ENCODE measurements at regions not wholly inside any gene's neighbourhood (a gene's known extent, or its start where the extent isn't known, plus 50 kb on each side); places are given as distances from the start of the nearest gene placed in this dataset.
A peak's percentile ranks its signal among the peaks of the same experiment; 100 is the strongest.

DNA sequence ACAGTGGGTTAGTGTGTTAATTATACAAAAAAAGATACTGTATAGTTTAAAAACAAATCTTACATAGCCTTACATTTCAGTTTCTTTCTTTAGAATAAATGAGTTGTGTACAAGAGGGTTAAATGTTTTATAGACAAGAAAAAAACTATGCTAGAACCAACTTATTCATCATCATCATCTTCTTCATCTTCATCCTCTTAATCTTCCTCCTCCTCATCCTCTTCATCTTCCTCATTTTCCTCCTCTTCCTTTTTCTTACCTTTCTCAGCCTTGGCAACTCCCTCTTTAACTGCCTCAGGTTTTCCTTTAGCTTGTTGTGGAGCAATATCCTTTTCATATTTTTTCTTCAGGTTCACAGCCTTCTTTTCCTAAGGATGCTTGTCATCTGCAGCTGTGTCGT is 53.7 kb downstream of the RPS12 start:
- no peak for DNase-seq (ENCODE audit: low spot score)

DNA sequence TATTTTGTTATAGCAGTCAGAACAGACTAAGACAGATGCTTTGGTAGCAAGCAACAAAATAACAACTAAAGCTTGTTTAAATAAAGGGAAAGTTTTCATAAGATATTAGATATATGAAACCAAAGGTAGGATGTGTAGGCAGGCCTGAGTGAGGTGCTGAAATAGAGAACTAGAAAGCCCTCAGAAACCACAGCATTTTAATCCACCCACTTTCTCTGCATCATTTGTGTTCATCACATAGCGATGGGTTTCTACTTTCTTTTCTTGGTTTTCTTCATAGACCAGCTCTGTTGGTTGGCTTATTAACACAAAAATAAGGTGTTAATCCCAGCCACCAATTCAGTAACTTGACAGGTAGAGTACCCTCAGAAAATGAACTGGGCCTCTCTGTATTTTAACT is 58.6 kb downstream of the RPS12 start:
- no peak for DNase-seq (ENCODE audit: low spot score)

DNA sequence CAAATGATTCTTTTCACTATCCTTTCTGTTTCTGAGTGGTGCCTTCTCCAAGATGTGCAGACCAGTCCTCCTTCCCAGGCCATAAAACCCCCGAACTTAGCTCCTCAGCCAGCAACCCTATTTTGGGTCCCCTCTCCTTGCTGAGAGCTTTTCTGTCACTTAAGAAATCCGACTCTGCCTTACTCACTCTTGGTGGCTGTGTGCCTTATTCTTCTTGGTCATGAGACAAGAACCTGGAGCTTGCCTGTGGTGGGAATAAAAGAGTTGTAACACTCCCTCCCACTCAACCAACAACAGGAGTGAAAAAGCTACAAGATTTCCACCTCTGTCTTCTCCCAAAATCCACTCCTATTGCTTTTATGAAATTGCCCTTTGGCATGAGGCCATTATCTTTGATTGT is 62.6 kb downstream of the RPS12 start:
- no peak for DNase-seq (ENCODE audit: low spot score)

DNA sequence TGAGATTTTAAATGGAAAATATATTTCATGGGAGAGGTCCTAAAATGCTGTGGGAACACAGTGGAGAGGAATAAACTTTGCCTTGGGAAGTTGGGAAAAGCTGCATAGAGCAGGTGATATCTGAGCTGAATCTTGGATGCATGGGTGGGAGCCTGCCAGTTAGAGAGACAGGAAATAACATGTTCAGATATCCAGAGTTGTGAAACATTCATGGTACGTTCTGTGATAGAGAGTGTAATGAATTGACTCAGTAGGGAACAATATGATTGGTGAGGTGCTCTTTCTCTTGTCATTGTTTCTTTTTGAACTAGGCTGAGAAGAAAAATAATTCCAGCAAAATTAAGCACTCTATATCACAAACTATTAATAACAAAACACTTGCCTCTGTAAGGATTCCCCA is 72.8 kb downstream of the RPS12 start:
- no peak for DNase-seq (ENCODE audit: low spot score)

DNA sequence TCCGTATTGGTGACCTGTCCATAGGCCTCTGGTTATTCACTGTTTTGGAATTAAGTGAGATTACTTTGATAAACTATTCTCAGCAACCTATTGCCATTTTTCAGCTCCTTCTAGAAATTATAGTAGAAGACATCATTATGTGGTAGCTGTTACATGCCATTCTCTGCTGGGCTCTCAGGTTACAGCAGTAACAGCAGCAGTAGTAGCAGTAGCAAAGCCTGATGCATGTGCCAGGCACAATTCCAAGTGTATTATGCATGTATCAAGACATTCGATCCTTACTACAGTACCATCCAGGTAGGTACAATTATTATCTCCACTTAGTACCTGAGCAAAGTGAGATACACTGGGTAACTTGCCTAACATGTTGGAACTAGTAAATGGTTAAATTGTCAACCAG is 74.3 kb downstream of the RPS12 start:
- no peak for DNase-seq (ENCODE audit: low spot score)

DNA sequence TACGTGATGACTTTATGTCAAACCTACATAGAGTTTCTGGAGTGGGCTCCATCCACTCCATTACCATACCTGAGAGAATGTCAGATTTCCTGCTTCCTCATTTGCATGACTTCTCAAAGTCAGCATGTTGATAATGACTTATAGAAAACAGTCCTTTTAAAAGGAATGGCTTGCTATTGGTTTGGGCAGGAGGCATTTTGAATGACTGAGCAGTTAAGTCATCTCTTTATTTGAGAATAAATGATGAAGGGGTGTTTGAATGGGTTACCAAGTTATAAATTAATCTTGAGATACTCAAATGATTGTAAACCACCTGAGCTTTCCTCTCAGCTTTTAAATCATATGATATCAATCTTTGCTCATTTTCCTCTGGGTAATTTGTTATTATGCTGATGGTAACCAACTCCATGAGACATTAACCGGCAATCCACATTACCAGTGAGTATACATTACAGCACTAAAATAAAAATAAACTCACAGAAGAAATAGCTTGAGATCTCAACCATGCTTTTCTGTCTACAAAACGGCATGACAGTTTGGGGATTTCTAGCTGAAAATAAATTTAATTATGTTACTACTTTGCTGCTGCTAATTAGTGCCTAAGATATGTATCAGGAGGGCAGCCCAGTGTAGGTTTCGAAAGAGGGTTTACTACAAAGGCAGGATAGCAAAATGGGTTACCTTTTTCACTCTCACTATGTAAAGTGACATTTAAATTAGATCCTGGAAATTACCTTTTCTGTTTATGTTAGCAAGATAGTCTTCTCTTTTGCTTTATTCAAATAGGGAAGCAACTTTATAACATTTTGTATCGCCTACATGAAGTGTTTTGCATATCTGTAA is 78.8 kb downstream of the RPS12 start:
- no peak for DNase-seq (ENCODE audit: low spot score)

DNA sequence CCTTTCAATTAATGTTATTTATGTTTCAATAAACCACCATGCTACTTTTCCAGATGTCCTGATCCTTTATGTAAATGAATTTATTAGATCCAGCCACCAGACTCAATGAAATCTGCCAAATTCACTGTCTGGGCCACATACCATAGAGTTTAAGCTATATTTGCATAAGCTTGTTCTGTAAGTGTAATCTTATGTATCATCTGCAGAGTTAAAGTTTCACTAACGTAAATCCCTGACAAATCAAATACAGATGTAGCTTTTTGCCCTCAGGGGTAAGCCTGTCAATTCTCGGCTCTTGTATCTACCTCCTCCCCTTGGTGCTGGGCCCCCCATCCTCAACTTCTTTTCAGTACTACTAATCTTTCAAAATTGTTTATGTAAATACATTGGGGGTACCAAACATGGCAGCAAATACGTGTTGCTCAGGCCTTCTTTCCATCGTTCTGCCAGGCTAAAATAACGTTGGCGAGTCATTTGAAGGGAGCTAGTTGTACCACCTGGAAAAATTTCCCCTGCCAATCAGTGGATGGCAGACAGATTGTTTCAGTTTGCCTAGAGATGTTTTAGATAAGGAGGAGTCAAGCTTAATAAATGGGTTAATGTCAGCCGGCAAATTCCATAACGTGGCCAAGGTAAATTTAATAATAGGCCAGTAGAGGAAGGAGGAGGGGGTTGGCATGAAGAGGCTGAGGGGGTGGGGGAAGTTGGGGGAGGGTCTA is 79.6 kb downstream of the RPS12 start:
- no peak for DNase-seq (ENCODE audit: low spot score)

DNA sequence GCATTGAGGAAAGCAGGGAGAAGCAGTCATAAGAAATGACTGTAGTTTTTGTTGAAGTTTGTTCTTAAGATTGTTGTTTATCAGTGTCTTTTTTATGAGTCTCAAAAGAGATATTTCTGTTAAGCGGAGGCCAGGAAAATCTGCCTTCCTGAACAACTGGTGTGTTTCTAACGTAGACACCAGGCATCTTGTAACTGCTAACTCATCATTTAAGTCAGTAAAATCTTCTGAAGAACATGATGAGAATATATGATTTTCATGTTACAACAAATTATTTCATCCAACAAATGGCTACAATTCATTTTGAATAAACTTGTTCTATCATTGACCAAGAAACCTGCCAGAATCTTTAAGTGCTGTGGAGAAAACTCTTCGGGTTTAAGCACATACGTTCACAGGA is 84.0 kb downstream of the RPS12 start:
- no peak for DNase-seq (ENCODE audit: low spot score)

DNA sequence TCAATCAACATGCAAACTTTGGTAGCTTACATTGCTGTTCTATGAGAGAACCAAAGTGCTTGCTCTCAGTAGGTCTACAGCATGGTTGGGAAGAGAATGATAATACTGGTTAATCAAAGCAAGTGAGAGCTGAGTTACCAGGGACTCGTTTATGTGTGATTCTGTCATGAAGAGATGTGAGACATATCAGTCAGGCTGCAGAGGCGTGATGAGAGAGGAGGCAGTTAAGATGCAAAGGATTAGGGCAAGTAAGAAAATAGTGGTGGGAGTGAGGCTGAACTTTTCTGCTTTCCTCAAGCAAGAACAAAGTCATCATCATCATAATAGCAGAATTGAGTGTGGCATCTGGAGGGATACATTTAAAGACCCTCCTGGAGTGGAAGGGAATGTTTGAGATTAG is 86.5 kb downstream of the RPS12 start:
- DNase-seq (ENCODE audit: low spot score) = no peak

DNA sequence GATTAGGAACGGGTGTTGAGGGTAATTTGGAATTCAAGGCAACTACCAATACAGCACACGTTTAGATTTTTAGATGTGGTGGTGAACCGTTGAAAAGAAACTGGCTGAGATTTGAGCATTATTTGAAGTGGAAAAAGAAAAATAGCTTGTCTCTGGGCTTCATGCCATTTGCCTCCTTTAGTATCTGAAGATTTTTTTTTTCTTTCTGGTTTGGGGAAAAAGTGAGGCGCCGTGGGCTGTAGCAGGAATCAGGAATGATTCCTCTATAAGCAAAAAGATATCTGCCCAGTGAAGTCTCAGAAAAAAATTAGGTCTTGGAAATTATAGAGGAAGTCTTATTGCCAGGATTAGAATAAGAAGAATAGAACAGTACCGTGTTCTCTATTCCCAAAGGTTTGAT is 88.5 kb downstream of the RPS12 start:
- no peak for DNase-seq (ENCODE audit: low spot score)

DNA sequence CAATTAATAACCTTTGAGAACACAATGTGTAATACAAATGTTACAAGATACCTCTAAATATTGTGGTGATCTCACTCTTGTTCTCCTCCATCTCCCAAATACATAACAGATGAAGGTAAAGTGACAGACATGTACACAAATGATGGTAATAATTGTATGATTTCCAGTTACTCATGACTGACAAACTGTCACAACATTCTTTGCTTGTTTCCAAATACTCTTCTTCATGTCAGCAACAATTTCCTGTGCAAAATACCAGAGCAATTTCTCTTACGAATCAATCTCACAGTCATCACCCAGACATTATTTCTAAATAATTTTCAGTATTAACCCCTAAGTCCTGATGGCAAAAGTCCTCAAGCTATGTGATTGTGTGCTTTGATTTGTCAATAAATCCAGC is 92.9 kb downstream of the RPS12 start:
- DNase-seq (ENCODE audit: low spot score) = no peak

DNA sequence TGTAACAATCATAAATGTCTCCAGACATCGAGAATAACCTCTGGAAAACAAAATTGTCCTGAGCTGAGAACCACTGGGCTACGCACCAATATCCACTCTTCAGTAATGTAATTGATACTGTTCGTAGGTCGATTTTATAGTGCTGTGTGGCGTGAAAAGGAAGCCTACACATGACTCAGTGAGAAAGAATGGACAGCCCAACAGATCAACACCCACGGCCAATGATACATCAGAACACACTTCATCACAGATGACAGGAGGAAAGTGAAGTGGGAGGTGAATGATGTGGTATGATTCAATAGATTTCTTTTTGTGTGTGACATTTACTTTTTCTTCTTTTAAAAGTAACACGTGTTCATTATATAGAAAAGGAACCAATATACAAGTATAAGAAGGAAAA is 93.5 kb downstream of the RPS12 start:
- DNase-seq (ENCODE audit: low spot score) = no peak

DNA sequence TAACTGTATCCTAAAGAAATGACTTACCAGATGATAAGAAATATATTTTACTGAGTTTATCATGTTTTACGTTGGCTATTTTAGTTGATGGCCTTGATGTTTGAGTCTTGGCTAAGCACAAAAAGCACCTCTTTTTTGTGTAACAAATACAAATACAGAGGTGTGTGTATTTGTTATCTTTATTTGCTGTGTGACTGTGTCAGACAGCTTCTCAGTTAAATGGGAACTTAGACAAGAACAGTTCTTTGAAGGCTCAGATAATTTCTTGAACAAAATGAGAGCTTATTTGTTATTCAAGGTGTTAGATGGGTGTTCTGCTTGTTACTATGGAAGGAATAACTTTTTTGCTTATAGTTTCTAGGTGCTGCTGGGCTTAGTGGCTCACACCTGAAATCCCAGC is 95.4 kb downstream of the RPS12 start:
- DNase-seq (ENCODE audit: low spot score) = no peak

DNA sequence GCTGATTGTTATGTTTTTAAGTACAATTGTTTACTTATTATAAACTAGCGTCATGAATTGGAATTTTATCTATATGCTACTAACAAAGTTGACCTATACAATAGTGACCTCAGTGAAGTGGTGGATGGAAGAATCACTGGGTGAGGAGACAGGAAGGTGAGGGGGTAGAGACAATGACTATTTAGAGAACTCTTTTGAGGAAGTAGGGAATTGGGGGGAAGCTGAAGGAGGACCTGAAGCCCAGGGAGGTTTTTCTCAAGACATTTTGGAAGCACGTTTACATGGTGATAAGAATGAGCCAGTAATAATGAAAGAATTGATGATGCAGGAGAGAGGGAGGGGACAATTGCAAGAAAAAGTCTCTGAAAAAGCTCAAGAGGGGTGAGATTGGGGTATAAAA is 96.4 kb downstream of the RPS12 start:
- no peak for DNase-seq (ENCODE audit: low spot score)

DNA sequence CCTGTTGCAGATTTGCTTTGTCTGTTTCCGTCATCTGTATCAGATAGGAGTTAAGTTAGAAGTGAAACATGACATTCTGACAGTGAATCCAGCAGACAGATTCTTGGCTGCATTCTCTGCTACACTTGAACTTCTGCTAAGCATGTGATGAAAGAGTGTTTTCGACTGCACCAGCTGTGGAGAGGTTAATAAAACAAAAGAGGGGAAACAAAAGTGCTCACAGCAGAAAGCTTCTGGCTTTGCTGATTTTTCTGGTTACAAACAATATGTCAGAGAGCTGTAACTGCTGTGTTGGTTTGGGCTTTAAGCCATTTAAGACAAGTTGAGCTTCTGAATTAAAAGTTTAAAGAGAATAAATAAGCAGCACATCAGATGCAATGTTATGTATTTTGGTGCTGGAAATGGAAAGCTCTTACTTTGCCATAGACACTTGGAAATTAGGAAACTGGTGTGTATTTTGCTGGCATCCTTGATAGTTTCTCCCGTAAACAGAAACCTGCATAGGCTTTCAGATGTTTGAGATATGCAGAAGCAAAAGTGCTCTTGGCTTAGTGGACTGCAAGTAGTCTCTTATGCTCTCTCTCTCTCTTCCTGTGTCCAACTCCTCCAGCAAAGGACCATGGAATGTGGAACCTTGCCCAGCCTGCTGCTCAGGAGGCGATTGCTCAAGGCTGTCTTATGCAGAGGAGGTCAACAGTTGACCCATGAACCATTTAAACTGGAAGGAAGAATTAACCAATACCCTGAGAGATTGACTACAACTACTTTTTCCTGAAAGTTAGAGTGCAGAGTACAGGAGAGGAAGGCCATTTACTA is 104.9 kb downstream of the RPS12 start:
- DNase-seq (ENCODE audit: low spot score) = peak; percentile 17

DNA sequence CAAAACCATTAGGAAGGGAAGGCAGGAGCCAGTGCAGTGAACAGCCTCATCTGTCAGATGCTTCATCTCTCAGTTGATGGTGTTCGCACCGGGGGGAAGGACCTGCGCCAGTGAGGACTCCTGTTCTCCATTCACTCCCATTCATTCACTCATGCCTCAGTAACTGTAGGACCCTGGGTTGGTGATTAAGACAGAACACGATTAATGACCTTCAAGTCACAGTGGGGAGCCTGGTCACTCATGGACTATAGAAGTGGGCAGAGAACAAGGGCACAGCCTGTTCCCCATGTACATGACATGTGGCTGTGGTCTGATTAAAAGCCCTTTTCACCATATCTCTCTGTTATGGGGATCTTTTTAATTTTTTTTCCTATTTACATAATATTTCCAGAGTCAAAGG is 113.3 kb downstream of the RPS12 start:
- no peak for DNase-seq (ENCODE audit: low spot score)

DNA sequence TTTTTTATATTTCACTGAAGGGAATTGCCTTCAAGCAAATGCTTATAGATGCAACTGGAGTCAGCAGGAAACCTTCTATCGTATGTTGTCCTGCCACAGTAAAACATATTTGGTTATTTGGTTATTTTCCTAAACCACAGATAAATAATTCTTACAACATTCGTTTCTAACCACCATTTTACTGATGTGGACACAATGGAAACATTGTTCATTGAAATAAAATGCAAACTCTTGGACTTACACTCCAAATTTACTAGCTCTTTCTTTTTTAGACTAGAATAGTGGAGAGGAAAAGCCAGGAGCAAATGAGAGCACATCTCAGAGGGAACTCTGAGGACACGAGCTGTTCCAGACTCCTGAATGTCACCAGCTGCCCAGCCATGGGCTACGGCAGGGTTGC is 114.8 kb downstream of the RPS12 start:
- no peak for DNase-seq (ENCODE audit: low spot score)

DNA sequence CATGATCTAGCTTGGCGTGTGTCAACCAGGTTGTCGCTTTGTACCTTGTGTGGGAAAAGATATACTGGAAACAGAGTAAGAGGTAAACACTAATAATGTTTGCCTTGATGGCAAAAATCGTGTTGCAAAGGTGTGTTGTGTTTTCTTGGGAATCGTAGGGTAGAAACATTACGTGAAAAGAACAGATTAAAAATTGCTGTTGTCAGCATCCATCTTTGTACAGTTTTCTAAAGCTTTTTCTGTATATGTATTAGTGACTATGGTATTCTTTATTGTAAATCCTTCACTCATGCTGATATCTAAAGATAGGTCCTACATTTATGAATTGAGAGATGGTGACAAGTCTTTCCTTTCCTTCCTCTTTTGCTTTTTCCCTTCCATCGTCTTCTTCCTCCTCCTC is 116.9 kb downstream of the RPS12 start:
- DNase-seq (ENCODE audit: low spot score) = no peak

DNA sequence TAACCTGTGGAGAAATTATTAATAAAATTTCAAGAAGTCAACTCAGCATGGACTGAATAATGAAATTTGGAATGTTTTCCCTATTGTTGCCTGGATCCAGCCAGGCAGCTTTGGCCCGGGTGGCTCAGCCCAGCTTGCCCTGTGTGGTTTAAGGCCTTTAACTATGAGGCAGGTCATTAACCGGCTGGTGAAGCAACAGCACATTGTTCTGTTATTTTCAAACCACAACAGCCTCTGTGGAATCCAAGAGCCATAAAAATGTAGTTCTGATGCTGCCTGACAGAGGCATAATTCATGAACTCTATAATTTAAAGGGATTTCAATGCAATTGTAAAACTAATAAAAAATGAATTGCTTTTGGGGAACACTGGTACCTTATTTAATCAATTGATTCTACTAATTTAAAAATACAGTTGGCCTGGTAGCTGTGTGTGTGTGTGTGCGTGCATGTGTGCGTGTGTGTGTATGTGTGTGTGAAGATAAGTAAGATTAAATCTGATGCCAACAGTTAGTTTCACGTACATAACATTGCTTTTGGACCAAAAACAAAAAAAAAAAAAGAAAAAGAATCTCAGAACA is 117.7 kb downstream of the RPS12 start:
- DNase-seq (ENCODE audit: low spot score) = no peak

DNA sequence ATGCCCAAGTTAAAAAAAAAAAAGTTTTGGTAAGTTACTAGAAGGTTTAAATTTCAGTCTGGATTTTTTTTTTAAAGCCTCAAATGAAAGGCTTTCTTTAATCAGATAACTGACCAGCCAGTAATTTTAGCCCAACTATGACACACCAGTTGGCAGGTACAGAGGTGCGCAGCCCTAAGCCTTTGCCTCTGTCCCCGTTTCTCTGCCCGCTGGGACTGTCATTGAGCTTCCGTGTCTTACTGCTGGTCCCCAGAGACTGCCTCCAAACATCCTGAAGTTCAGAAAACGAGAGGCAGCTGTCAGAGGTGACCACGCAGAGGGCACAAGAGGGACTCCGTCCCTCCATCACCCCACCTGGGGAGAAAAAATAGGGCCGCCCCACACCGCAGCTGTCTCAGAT is 118.2 kb downstream of the RPS12 start:
- no peak for DNase-seq (ENCODE audit: low spot score)

DNA sequence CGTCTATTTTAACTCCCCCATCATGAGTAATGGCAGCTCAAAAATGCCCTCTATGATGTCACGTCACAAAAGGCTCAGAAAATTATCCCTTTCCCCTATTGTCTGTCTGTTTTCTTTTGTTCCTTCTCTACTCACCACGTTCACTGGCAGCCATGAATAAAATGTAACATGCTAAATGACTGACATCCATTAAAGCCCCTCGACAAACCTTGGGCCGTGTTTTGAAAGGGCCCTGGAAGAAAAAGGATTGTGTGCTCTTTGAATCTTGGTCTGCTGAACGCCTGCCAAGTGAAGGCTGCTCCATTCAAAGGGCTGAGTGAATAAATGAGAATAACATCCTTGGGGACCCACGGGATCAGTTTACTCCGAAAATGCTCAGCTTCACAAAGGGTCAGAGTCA is 118.7 kb downstream of the RPS12 start:
- no peak for DNase-seq (ENCODE audit: low spot score)

DNA sequence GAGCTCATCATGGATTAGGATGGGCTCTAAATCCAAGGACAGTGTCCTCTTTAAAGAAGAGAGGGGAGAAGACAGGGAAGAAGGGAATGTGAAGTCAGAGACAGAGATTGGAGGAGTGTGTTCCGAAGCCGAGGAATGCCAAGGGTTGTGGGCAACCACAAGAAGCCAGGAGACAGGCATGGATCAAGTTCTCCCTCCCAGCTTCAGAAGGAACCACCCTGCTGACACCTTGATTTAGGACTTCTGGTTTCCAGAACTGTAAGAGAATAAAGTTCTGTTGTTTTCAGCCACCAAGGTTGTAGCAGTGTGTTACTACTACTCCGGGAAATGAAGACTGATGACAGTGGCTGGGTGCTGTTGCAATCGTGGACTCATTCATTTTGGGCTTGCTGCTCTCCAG is 120.1 kb downstream of the RPS12 start:
- no peak for DNase-seq (ENCODE audit: low spot score)

DNA sequence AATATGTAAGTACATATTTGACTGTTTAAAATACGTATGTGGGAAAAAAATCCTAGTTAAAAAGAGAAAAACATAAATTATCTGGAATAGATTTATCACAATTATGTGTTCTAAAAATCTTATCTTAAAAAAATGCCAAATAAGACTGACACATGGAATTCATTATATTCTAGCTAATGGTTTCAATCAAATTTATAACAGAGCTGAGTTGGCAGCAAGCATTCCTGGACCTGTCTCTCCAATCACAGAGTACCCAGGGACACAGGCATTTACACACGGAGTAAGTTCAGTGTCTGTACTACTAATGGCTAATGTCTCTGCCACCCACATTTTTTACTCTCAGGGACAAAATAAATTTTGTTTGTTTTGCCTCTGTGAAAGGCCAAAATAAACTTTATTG is 122.3 kb downstream of the RPS12 start:
- no peak for DNase-seq (ENCODE audit: low spot score)

All from iPS-NIHi11 (cell line).